ENCODE measurements at regions not wholly inside any gene's neighbourhood (a gene's known extent, or its start where the extent isn't known, plus 50 kb on each side); places are given as distances from the start of the nearest gene placed in this dataset.

DNA sequence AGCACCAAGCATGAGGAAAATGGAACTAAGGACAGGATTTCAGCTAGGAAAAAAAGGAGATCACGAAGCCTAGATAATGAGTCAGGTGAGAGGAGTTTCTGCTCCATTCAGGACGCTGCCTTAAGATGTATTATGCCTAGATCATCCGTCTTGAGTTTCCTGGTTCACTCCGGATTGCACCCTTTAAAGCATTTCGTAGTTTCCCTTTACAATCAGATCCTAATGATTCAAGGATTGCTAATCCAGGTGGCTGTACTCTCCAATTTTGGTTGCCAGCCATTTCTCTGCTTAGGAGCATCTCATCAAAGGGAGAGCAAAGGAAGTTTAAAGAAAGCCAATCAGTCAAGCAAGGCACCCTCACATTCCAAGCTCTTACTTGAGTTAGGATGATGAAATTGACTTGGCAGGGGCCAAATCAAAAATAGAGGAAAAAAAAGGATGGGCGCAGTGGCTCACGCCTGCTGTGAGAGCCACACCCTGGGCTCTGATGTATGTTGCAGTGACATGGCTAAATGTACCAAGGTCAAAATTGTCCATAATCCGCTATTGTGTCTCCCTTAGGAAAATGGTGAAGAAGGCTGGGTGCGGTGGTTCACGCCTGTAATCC lies 156.9 kb upstream of the SOD1 start:
- peaks cover 0 to 4% of the 10 kb centered on the region in 2 donors for H3K4me1 ChIP-seq (ENCODE audit: control insufficient read depth in 2 of 2, insufficient read depth in 2 of 2, low read length in 2 of 2)
- H3K27me3 ChIP-seq (ENCODE audit: control insufficient read depth in 2 of 2, insufficient read depth in 2 of 2, low read length in 2 of 2) = no peaks in the 10 kb centered on the region
- ChIA-PET CTCF (no interaction called here), POLR2A (no interaction called here)
- no peaks in the 10 kb centered on the region for H3K9me3 ChIP-seq (ENCODE audit: control insufficient read depth in 2 of 3, low read length in 3 of 3)
- DNase-seq (no peak), ATAC-seq (no peak)
- Mint-ChIP-seq H3K27me3 (peaks cover 0 to 41% (median 0%) of the 10 kb centered on the region in 5 donors), H3K4me3 (no peak overlapping the region), H3K4me1 (peaks cover 5 to 25% (median 20%) of the 10 kb centered on the region in 7 donors), H3K9me3 (peaks cover 0 to 2% (median 0%) of the 10 kb centered on the region in 11 donors), H3K36me3 (peaks cover 0 to 4% (median 0%) of the 10 kb centered on the region in 5 donors), H3K27ac (peak overlapping the region in 1 of 9 donors; percentile 28)
- H3K36me3 ChIP-seq (ENCODE audit: control insufficient read depth in 2 of 3, insufficient read depth in 3 of 3, low read length in 3 of 3) = no peaks in the 10 kb centered on the region
- H3K4me3 ChIP-seq (ENCODE audit: low read length) = no peak overlapping the region
- intact Hi-C loops (cut with micrococcal nuclease) = no loop called here
- H3K27ac ChIP-seq (ENCODE audit: low read depth, low read length) = no peak overlapping the region

DNA sequence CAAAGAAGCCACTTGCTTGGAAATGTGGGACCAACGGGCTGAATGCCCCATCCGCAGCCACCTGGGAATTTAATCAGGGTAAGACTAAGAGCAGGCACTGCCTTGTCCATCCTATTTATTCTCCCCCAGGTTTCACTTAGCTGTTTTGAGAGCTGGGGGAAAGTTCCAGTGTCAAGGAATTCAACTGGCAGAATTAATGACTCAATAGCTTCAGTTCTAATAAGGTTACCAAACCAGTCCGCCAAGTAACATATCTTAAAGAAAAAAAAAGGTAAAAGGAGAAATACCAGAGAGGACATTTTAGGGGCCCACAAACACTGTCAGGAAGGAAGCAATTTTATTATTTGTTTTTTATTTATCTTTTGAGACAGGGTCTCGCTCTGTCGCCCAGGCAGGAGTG lies 157.6 kb upstream of the SOD1 start:
- ChIA-PET CTCF (no interaction called here), POLR2A (no interaction called here)
- DNase-seq (no peak), ATAC-seq (no peak)
- Mint-ChIP-seq H3K4me3 (no peak overlapping the region), H3K4me1 (peaks cover 5 to 21% (median 18%) of the 10 kb centered on the region in 7 donors), H3K9me3 (peaks cover 0 to 2% (median 0%) of the 10 kb centered on the region in 11 donors), H3K27ac (no peak overlapping the region), H3K27me3 (peaks cover 0 to 38% (median 0%) of the 10 kb centered on the region in 5 donors), H3K36me3 (peaks cover 0 to 4% (median 0%) of the 10 kb centered on the region in 5 donors)
- H3K9me3 ChIP-seq (ENCODE audit: control insufficient read depth in 2 of 3, low read length in 3 of 3) = no peaks in the 10 kb centered on the region
- H3K36me3 ChIP-seq (ENCODE audit: control insufficient read depth in 2 of 3, insufficient read depth in 3 of 3, low read length in 3 of 3) = no peaks in the 10 kb centered on the region
- H3K27ac ChIP-seq (ENCODE audit: low read depth, low read length) = no peak overlapping the region
- H3K4me1 ChIP-seq (ENCODE audit: control insufficient read depth in 2 of 2, insufficient read depth in 2 of 2, low read length in 2 of 2) = peaks cover 0 to 4% of the 10 kb centered on the region in 2 donors
- no peaks in the 10 kb centered on the region for H3K27me3 ChIP-seq (ENCODE audit: control insufficient read depth in 2 of 2, insufficient read depth in 2 of 2, low read length in 2 of 2)
- intact Hi-C loops (cut with micrococcal nuclease) = no loop called here
- H3K4me3 ChIP-seq (ENCODE audit: low read length) = no peak overlapping the region

DNA sequence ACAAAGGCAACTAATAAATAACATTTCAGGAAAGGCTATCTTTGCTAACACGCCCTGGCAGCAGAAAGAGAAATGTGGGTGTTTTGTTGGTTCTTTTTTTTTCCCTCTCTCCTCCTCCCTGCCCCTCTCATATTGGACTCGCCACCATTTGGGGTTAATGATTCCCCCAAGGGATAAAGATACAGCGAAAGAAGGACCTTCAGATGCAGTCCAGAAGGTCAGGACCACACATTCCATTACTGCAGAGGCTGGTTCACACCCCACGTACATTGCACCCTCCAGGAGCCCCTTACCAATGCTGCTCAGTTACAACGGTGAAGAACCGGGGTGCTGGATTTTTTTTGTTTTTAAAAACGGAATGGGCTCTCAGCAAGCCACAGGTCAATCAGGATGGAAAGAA lies 156.9 kb upstream of the TIAM1 start:
- H3K4me1 ChIP-seq (ENCODE audit: control insufficient read depth in 2 of 2, insufficient read depth in 2 of 2, low read length in 2 of 2) = peaks cover 0 to 1% of the 10 kb centered on the region in 2 donors
- DNase-seq (no peak), ATAC-seq (no peak)
- no peak overlapping the region for H3K27ac Mint-ChIP-seq
- intact Hi-C loops (cut with micrococcal nuclease) = no loop called here
- peaks cover 0 to under 1% (median 0%) of the 10 kb centered on the region in 5 donors for H3K36me3 Mint-ChIP-seq
- no peaks in the 10 kb centered on the region for H3K9me3 ChIP-seq (ENCODE audit: control insufficient read depth in 2 of 3, low read length in 3 of 3)
- no peaks in the 10 kb centered on the region for H3K27me3 ChIP-seq (ENCODE audit: control insufficient read depth in 2 of 2, insufficient read depth in 2 of 2, low read length in 2 of 2)
- H3K36me3 ChIP-seq (ENCODE audit: control insufficient read depth in 2 of 3, insufficient read depth in 3 of 3, low read length in 3 of 3) = no peaks in the 10 kb centered on the region
- peaks cover 0 to under 1% (median 0%) of the 10 kb centered on the region in 11 donors for H3K9me3 Mint-ChIP-seq
- H3K4me3 ChIP-seq (ENCODE audit: low read length) = no peak overlapping the region
- H3K27me3 Mint-ChIP-seq = peaks cover 0 to 33% (median 0%) of the 10 kb centered on the region in 5 donors
- no peak overlapping the region for H3K4me3 Mint-ChIP-seq
- ChIA-PET CTCF (no interaction called here), POLR2A (no interaction called here)
- H3K4me1 Mint-ChIP-seq = peaks cover under 1 to 12% (median 9%) of the 10 kb centered on the region in 7 donors
- H3K27ac ChIP-seq (ENCODE audit: low read depth, low read length) = no peak overlapping the region

DNA sequence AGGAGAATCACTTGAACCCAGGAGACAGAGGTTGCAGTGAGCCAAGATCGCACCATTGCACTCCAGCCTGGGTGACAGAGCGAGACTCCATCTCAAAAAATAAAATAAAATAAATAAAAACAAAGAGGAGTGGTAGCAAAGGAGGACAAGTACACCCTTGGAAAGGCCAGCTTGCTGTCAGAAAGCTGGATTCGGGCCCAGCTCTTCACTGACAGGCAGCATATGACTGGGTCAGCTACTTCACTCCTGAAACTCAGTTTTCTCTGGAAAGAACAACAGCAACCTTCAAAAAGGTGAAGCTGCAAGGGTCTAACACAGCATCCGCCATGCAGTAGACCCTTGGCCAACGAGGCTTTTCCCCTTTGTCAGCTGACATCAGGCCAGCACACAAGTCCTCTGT lies 156.0 kb upstream of the TIAM1 start:
- Mint-ChIP-seq H3K4me3 (no peak overlapping the region), H3K36me3 (no peaks in the 10 kb centered on the region), H3K27me3 (peaks cover 0 to 29% (median 0%) of the 10 kb centered on the region in 5 donors), H3K4me1 (peaks cover 0 to 5% (median 3%) of the 10 kb centered on the region in 7 donors), H3K9me3 (no peaks in the 10 kb centered on the region), H3K27ac (no peak overlapping the region)
- Histone ChIP-seq H3K4me1 (ENCODE audit: control insufficient read depth in 2 of 2, insufficient read depth in 2 of 2, low read length in 2 of 2) (no peaks in the 10 kb centered on the region), H3K4me3 (ENCODE audit: low read length) (no peak overlapping the region), H3K27ac (ENCODE audit: low read depth, low read length) (no peak overlapping the region), H3K9me3 (ENCODE audit: control insufficient read depth in 2 of 3, low read length in 3 of 3) (no peaks in the 10 kb centered on the region), H3K36me3 (ENCODE audit: control insufficient read depth in 2 of 3, insufficient read depth in 3 of 3, low read length in 3 of 3) (no peaks in the 10 kb centered on the region), H3K27me3 (ENCODE audit: control insufficient read depth in 2 of 2, insufficient read depth in 2 of 2, low read length in 2 of 2) (no peaks in the 10 kb centered on the region)
- CTCF ChIA-PET = interaction anchor here (0.6 kb wide), 1 partner anchor 214 kb away, joined by 5 read pairs; no protein-coding TSS in a partner anchor
- intact Hi-C loops (cut with micrococcal nuclease) = no loop called here
- ATAC-seq (no peak), DNase-seq (no peak)
- POLR2A ChIA-PET = no interaction called here

- DNase-seq = no peak
- ChIA-PET CTCF (no interaction called here), POLR2A (no interaction called here)
- Mint-ChIP-seq H3K4me1 (peaks cover 0 to 4% (median 0%) of the 10 kb centered on the region in 7 donors), H3K36me3 (no peaks in the 10 kb centered on the region), H3K4me3 (no peak overlapping the region), H3K27me3 (peaks cover 0 to 22% (median 0%) of the 10 kb centered on the region in 5 donors), H3K9me3 (no peaks in the 10 kb centered on the region), H3K27ac (no peak overlapping the region)
- H3K27ac ChIP-seq (ENCODE audit: low read depth, low read length) = no peak overlapping the region
- H3K27me3 ChIP-seq (ENCODE audit: control insufficient read depth in 2 of 2, insufficient read depth in 2 of 2, low read length in 2 of 2) = no peaks in the 10 kb centered on the region
- no peaks in the 10 kb centered on the region for H3K4me1 ChIP-seq (ENCODE audit: control insufficient read depth in 2 of 2, insufficient read depth in 2 of 2, low read length in 2 of 2)
- no peak overlapping the region for H3K4me3 ChIP-seq (ENCODE audit: low read length)
- no peaks in the 10 kb centered on the region for H3K9me3 ChIP-seq (ENCODE audit: control insufficient read depth in 2 of 3, low read length in 3 of 3)
- H3K36me3 ChIP-seq (ENCODE audit: control insufficient read depth in 2 of 3, insufficient read depth in 3 of 3, low read length in 3 of 3) = no peaks in the 10 kb centered on the region
- no peak for ATAC-seq
- intact Hi-C loops (cut with micrococcal nuclease) = no loop called here
Measured at GRCh38 chr21:31498985-31499384, 154.9 kb upstream of the TIAM1 start.

DNA sequence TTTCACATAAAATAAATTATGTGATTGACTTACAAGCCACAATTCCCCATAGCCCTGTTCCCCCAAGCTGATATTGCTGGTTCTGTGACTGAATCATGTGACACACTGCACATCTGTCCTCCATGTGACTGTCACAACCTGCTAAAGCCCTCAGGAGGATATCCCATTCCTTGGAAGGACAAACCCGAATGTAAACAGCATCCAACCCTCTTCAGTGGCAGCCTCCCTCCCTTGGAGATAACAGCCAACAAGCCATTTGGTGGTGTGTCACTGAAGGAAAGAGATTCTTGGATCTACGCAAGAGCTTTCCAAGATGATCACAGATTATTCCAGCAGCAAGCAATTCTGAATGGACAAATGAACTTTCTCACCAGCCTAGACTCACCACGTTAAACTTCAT lies 153.9 kb upstream of the TIAM1 start:
- POLR2A ChIA-PET = no interaction called here
- no peak for ATAC-seq
- no peaks in the 10 kb centered on the region for H3K27me3 ChIP-seq (ENCODE audit: control insufficient read depth in 2 of 2, insufficient read depth in 2 of 2, low read length in 2 of 2)
- Mint-ChIP-seq H3K4me3 (no peak overlapping the region), H3K36me3 (no peaks in the 10 kb centered on the region), H3K27ac (no peak overlapping the region), H3K9me3 (no peaks in the 10 kb centered on the region), H3K4me1 (peaks cover 0 to 4% (median 0%) of the 10 kb centered on the region in 7 donors), H3K27me3 (peaks cover 0 to 28% (median 0%) of the 10 kb centered on the region in 5 donors)
- intact Hi-C loops (cut with micrococcal nuclease) = no loop called here
- DNase-seq = no peak
- no peak overlapping the region for H3K4me3 ChIP-seq (ENCODE audit: low read length)
- no peaks in the 10 kb centered on the region for H3K4me1 ChIP-seq (ENCODE audit: control insufficient read depth in 2 of 2, insufficient read depth in 2 of 2, low read length in 2 of 2)
- CTCF ChIA-PET = no interaction called here
- no peaks in the 10 kb centered on the region for H3K9me3 ChIP-seq (ENCODE audit: control insufficient read depth in 2 of 3, low read length in 3 of 3)
- no peak overlapping the region for H3K27ac ChIP-seq (ENCODE audit: low read depth, low read length)
- no peaks in the 10 kb centered on the region for H3K36me3 ChIP-seq (ENCODE audit: control insufficient read depth in 2 of 3, insufficient read depth in 3 of 3, low read length in 3 of 3)

DNA sequence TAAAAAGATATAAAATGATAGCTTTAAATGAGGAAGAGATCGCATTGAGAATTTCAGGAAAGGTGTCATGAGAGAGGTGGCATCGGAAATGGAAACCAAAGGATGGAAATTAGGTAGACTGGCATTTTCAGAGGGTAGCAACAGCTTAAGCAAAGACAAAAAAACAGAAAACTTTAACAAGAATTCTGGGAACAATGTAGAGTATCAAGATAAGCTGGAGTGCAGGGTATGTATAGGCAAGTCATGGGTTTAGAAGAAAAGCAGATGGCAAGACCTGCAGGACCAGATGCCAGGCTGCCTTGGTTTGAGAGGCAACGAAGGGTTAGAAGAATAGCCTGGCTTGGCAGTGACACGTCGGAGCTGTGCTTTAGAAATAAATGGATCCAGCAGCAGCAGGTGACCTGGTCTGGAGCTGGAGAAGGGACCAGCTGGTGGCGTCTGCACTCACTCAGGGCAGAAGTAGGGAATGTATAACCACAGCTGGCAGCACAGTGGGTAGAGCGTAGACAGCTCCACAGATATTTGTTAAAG lies 149.4 kb upstream of the TIAM1 start:
- DNase-seq = no peak
- ATAC-seq = no peak
- peaks cover 0 to 3% (median 0%) of the 10 kb centered on the region in 11 donors for H3K9me3 Mint-ChIP-seq
- H3K27ac Mint-ChIP-seq = no peak overlapping the region
- H3K27ac ChIP-seq (ENCODE audit: low read depth, low read length) = no peak overlapping the region
- no peaks in the 10 kb centered on the region for H3K36me3 ChIP-seq (ENCODE audit: control insufficient read depth in 2 of 3, insufficient read depth in 3 of 3, low read length in 3 of 3)
- peaks cover 0 to 13% (median 0%) of the 10 kb centered on the region in 5 donors for H3K27me3 Mint-ChIP-seq
- H3K4me3 ChIP-seq (ENCODE audit: low read length) = no peak overlapping the region
- no peaks in the 10 kb centered on the region for H3K27me3 ChIP-seq (ENCODE audit: control insufficient read depth in 2 of 2, insufficient read depth in 2 of 2, low read length in 2 of 2)
- intact Hi-C loops (cut with micrococcal nuclease) = no loop called here
- no peaks in the 10 kb centered on the region for H3K4me1 ChIP-seq (ENCODE audit: control insufficient read depth in 2 of 2, insufficient read depth in 2 of 2, low read length in 2 of 2)
- H3K4me1 Mint-ChIP-seq = peaks cover 0 to 8% (median 1%) of the 10 kb centered on the region in 7 donors
- CTCF ChIA-PET = no interaction called here
- H3K4me3 Mint-ChIP-seq = no peak overlapping the region
- POLR2A ChIA-PET = no interaction called here
- H3K9me3 ChIP-seq (ENCODE audit: control insufficient read depth in 2 of 3, low read length in 3 of 3) = no peaks in the 10 kb centered on the region
- H3K36me3 Mint-ChIP-seq = peaks cover 0 to 2% (median 0%) of the 10 kb centered on the region in 5 donors
